HCT116 (cell line): ENCODE measurements at regions not wholly inside any gene's neighbourhood (a gene's known extent, or its start where the extent isn't known, plus 50 kb on each side); places are given as distances from the start of the nearest gene placed in this dataset.

Experiments used
- ATAC-seq: fragments of 200-7000 bp; cut with Tn5 transposase; 2 replicates; pipeline ENCODE4 v1.9.1; 2020; ENCODE audit warnings: mild to moderate bottlenecking, moderate library complexity
- BruUV-seq: library from RNA; stranded (reverse); fragments of 400-500 nt; replicated peaks from 2 replicates; lab custom pipeline; 2021; lab: Mats Ljungman, UMichigan
- CTCF ChIA-PET: fragments of 300-600 bp; sonication (Branson Sonifier 250); formaldehyde crosslinking; loops from one replicate; lab custom pipeline; 2021; ENCODE audit warnings: antibody characterized with exemption; lab: Charles Lee
- POLR2A ChIA-PET: fragments of 300-600, 350-600 bp; sonication (Branson Sonifier 250); formaldehyde crosslinking; loops from one replicate; lab custom pipeline; 2021; ENCODE audit warnings: antibody characterized with exemption; lab: Charles Lee
- RAD21 ChIA-PET, 2 experiments: fragments of 300-600 bp; sonication (Branson Sonifier 250); formaldehyde crosslinking; loops; one replicate each; lab custom pipeline; 2023; ENCODE audit warnings: low total read pairs in 2 of 2; ENCODE audit not compliant: uncharacterized antibody in 2 of 2, unreplicated experiment in 2 of 2, low non-redundant PET in 1 of 2; lab: Charles Lee
- DNase-seq: peaks from one replicate; pipeline ENCODE4 v3.0.0-alpha.2; 2010; ENCODE audit warnings: low read depth, low spot score
- H2AFZ ChIP-seq: fragments of 200-600 bp; shearing (Covaris generic), sonication (generic); 2 replicates; pipeline ENCODE4 v1.6.1; 2017; ENCODE audit warnings: low read depth, mixed run types, mixed read lengths, antibody characterized with exemption, low read length; ENCODE audit not compliant: poor library complexity, severe bottlenecking
- H3K27ac ChIP-seq: 2 replicates; pipeline ENCODE4 v1.5.1; 2012; ENCODE audit warnings: low read depth, low read length
- H3K27me3 ChIP-seq: fragments of 200-600 bp; sonication (generic); 2 replicates; pipeline ENCODE4 v1.6.1; 2016; ENCODE audit warnings: mixed run types, low read length, mixed read lengths; ENCODE audit not compliant: insufficient read depth
- H3K36me3 ChIP-seq, 2 experiments: fragments of 200-500 bp in 1 of 2; fragments of 200-600 bp in 1 of 2; sonication (Bioruptor generic) in 1 of 2; sonication (generic) in 1 of 2; 2 replicates each; pipeline versions ENCODE4 v1.5.1 to v1.6.1; 2014 to 2016; ENCODE audit warnings: low read length in 2 of 2, inconsistent platforms in 1 of 2, mixed read lengths in 1 of 2, mixed run types in 1 of 2; ENCODE audit not compliant: insufficient read depth in 2 of 2, control insufficient read depth in 1 of 2
- H3K4me1 ChIP-seq, 2 experiments: fragments of 200-600 bp in 1 of 2; sonication (generic) in 1 of 2; 2 replicates each; pipeline versions ENCODE4 v1.5.1 to v1.6.1; 2012 to 2017; ENCODE audit warnings: low read length in 2 of 2, inconsistent platforms in 1 of 2, mild to moderate bottlenecking in 1 of 2, mixed read lengths in 1 of 2, mixed run types in 1 of 2, moderate library complexity in 1 of 2; ENCODE audit not compliant: insufficient read depth in 2 of 2, control insufficient read depth in 1 of 2
- H3K4me2 ChIP-seq: fragments of 200-600 bp; sonication (generic); 2 replicates; pipeline ENCODE4 v1.6.1; 2017; ENCODE audit warnings: mixed run types, low read length, mixed read lengths
- H3K4me3 ChIP-seq, 2 experiments: fragments of 200-600 bp in 1 of 2; sonication (generic) in 1 of 2; replicated peaks in 1 of 2; 2 replicates each; pipeline ENCODE4 v1.5.1; 2011 to 2016; ENCODE audit warnings: low read length in 2 of 2, control low read depth in 1 of 2, low read depth in 1 of 2, mild to moderate bottlenecking in 1 of 2, mixed read lengths in 1 of 2, mixed run types in 1 of 2
- H3K79me2 ChIP-seq: fragments of 200-600 bp; sonication (generic); 2 replicates; pipeline ENCODE4 v1.6.1; 2017; ENCODE audit warnings: mild to moderate bottlenecking, mixed run types, low read length, moderate library complexity, mixed read lengths; ENCODE audit not compliant: insufficient read depth
- H3K9ac ChIP-seq: fragments of 200-600 bp; sonication (generic); 2 replicates; pipeline ENCODE4 v1.6.1; 2016; ENCODE audit warnings: low read length, mixed read lengths
- H3K9me2 ChIP-seq: fragments of 200-600 bp; sonication (generic), shearing (Covaris generic); 2 replicates; pipeline ENCODE4 v1.6.1; 2017; ENCODE audit warnings: mixed run types, mild to moderate bottlenecking, moderate library complexity; ENCODE audit not compliant: insufficient read depth
- H3K9me3 ChIP-seq, 2 experiments: fragments of 200-500 bp in 1 of 2; fragments of 200-600 bp in 1 of 2; sonication (Bioruptor generic) in 1 of 2; sonication (generic) in 1 of 2; 2 replicates each; pipeline ENCODE4 v1.6.1; 2014 to 2017; ENCODE audit warnings: low read length in 2 of 2, mixed read lengths in 2 of 2, inconsistent platforms in 1 of 2, low read depth in 1 of 2, mild to moderate bottlenecking in 1 of 2, mixed run types in 1 of 2, moderate library complexity in 1 of 2; ENCODE audit not compliant: control insufficient read depth in 1 of 2, insufficient read depth in 1 of 2
- H4K20me1 ChIP-seq: fragments of 200-600 bp; sonication (generic), shearing (Covaris generic); 2 replicates; pipeline ENCODE4 v1.6.1; 2017; ENCODE audit warnings: mixed run types, mild to moderate bottlenecking, moderate library complexity; ENCODE audit not compliant: insufficient read depth
- ATF3 ChIP-seq: IDR thresholded peaks from 2 replicates; pipeline ENCODE4 v1.6.1; 2012
- CEBPB ChIP-seq: IDR thresholded peaks from 2 replicates; pipeline ENCODE4 v1.6.1; 2012; ENCODE audit warnings: low read depth
- CTCF ChIP-seq, 3 experiments: fragments of 200-600 bp in 1 of 3; sonication (generic) in 1 of 3; IDR thresholded peaks in 2 of 3; conservative IDR thresholded peaks in 1 of 3; 2 replicates each; pipeline ENCODE4 v1.5.1; 2012 to 2017; ENCODE audit warnings: low read depth in 2 of 3, low read length in 2 of 3, antibody characterized with exemption in 1 of 3, borderline replicate concordance in 1 of 3, control low read depth in 1 of 3, mild to moderate bottlenecking in 1 of 3, mixed read lengths in 1 of 3, mixed run types in 1 of 3, moderate library complexity in 1 of 3; ENCODE audit not compliant: insufficient read depth in 1 of 3
- EGR1 ChIP-seq: IDR thresholded peaks from 2 replicates; pipeline ENCODE4 v1.6.1; 2012; ENCODE audit warnings: low read depth
- ELF1 ChIP-seq: IDR thresholded peaks from 2 replicates; pipeline ENCODE4 v1.6.1; 2012; ENCODE audit warnings: low read depth, borderline replicate concordance
- FOSL1 ChIP-seq: IDR thresholded peaks from 2 replicates; pipeline ENCODE4 v1.6.1; 2012; ENCODE audit warnings: low read depth
- JUND ChIP-seq: IDR thresholded peaks from 2 replicates; pipeline ENCODE4 v1.6.1; 2012
- MAX ChIP-seq: IDR thresholded peaks from 2 replicates; pipeline ENCODE4 v1.6.1; 2012
- POLR2A ChIP-seq: IDR thresholded peaks from 2 replicates; pipeline ENCODE4 v1.7.0; 2011; ENCODE audit warnings: borderline replicate concordance; ENCODE audit not compliant: insufficient read depth, insufficient read length; ENCODE audit errors: extremely low read depth
- REST ChIP-seq: IDR thresholded peaks from 2 replicates; pipeline ENCODE4 v1.6.1; 2012; ENCODE audit warnings: low read depth
- SIN3A ChIP-seq: IDR thresholded peaks from 2 replicates; pipeline ENCODE4 v1.6.1; 2012; ENCODE audit warnings: low read depth
- YY1 ChIP-seq: IDR thresholded peaks from 2 replicates; pipeline ENCODE4 v1.6.1; 2011; ENCODE audit warnings: low read length, low read depth, moderate library complexity, mild to moderate bottlenecking; ENCODE audit not compliant: insufficient replicate concordance; ENCODE audit errors: extremely low read depth
- intact Hi-C: fragments of 100-400 bp; cut with micrococcal nuclease; formaldehyde crosslinking; loops from 2 replicates; pipeline ENCODE4 v1.10.0; 2022

GRCh38 chr7:109476409-109476808 is 906.7 kb downstream of the DNAJB9 start:
- Histone ChIP-seq H3K79me2 (no peaks in the 10 kb centered on the region), H3K9me2 (no peaks in the 10 kb centered on the region), H4K20me1 (no peaks in the 10 kb centered on the region)
- BruUV-seq, result no TSS peak
- intact Hi-C loops, result loop anchor here (10.0 kb wide), 1 partner anchor 492 kb away; no protein-coding TSS in a partner anchor
- no peak for TF ChIP-seq CEBPB
- TF ChIP-seq SIN3A, result no peak
- no peak for TF ChIP-seq FOSL1
- no peak for TF ChIP-seq EGR1
- no peak for TF ChIP-seq REST
- no peak for TF ChIP-seq MAX
- no peak for TF ChIP-seq ELF1
- TF ChIP-seq YY1, result no peak
- TF ChIP-seq POLR2A, result no peak
- no peak for TF ChIP-seq CTCF (IDR thresholded peaks at IDR 0.05 in 2 of 3, conservative IDR thresholded peaks at IDR 0.05 in 1 of 3; ENCODE audit: borderline replicate concordance in 1 of 3, insufficient read depth in 1 of 3, low read depth in 2 of 3, low read length in 2 of 3)
- TF ChIP-seq ATF3, result no peak
- TF ChIP-seq JUND, result no peak
- TF ChIP-seq, all 23 proteins: peak for 0
- no peak overlapping the region for H3K4me3 ChIP-seq
- ChIA-PET POLR2A (no interaction called here), RAD21 (no interaction called here), CTCF (no interaction called here)
- H3K9ac ChIP-seq, result no peak overlapping the region
- no peak for ATAC-seq
- H3K27me3 ChIP-seq, result no peaks in the 10 kb centered on the region
- no peaks in the 10 kb centered on the region for H3K9me3 ChIP-seq
- H3K27ac ChIP-seq, result no peak overlapping the region
- no peaks in the 10 kb centered on the region for H3K36me3 ChIP-seq
- H3K4me1 ChIP-seq, result no peaks in the 10 kb centered on the region
- H2AFZ ChIP-seq, result no peak overlapping the region
- no peak for DNase-seq
- H3K4me2 ChIP-seq, result no peak overlapping the region
